ENCODE measurements at regions not wholly inside any gene's neighbourhood (a gene's known extent, or its start where the extent isn't known, plus 50 kb on each side); places are given as distances from the start of the nearest gene placed in this dataset.

DNA sequence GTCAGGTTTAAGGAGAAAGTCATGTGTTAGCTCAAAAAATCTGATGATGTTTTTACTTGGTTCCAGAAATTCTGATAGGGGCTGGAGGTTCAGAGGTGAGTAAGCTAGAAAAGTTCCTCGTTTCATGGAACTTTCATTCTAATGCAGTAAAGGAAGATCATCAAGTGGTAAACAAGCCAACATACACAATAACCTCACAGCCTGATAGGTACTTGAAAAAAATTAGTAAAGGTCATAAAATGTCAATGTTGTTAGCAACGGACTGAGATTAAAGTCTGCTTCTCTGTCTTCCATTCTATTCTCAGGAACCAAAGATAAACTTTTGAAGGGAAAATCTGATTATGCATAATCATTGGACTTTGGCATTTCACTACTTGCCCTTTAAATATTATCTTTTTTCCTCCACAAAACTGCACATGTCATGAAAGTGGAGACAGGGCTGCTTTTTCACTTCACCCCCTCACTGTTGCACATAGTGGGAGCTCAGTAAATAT lies 165.4 kb upstream of the MAF start:
- TF ChIP-seq, protein P1, sequence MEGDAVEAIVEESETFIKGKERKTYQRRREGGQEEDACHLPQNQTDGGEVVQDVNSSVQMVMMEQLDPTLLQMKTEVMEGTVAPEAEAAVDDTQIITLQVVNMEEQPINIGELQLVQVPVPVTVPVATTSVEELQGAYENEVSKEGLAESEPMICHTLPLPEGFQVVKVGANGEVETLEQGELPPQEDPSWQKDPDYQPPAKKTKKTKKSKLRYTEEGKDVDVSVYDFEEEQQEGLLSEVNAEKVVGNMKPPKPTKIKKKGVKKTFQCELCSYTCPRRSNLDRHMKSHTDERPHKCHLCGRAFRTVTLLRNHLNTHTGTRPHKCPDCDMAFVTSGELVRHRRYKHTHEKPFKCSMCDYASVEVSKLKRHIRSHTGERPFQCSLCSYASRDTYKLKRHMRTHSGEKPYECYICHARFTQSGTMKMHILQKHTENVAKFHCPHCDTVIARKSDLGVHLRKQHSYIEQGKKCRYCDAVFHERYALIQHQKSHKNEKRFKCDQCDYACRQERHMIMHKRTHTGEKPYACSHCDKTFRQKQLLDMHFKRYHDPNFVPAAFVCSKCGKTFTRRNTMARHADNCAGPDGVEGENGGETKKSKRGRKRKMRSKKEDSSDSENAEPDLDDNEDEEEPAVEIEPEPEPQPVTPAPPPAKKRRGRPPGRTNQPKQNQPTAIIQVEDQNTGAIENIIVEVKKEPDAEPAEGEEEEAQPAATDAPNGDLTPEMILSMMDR (IDR thresholded peaks at IDR 0.05; ENCODE audit: low read depth, low read length, poor library complexity, severe bottlenecking) = no peak
- no peak for TF ChIP-seq EZH2phosphoT487 (IDR thresholded peaks at IDR 0.05; ENCODE audit: borderline replicate concordance, low read length)

Measured in DOHH2 (cell line).